ENCODE measurements at regions not wholly inside any gene's neighbourhood (a gene's known extent, or its start where the extent isn't known, plus 50 kb on each side); places are given as distances from the start of the nearest gene placed in this dataset.

GRCh38 chr2:51575181-51575580, 543.2 kb upstream of the NRXN1 start:
- TF ChIP-seq CTCF (IDR thresholded peaks at IDR 0.05) (no peak), POLR2A (IDR thresholded peaks at IDR 0.05) (no peak)

Data from Peyer's patch (tissue), 4 donors.